Neural crest cell (in vitro differentiated cells): ENCODE measurements at regions not wholly inside any gene's neighbourhood (a gene's known extent, or its start where the extent isn't known, plus 50 kb on each side); places are given as distances from the start of the nearest gene placed in this dataset.

ENCODE experiments used
- DNase-seq: peaks from one replicate; pipeline ENCODE4 v3.0.0; 2021; ENCODE audit warnings: low read depth, mixed read lengths, low spot score
- H3K27ac Mint-ChIP-seq: one replicate; pipeline ENCODE4 v1.8.0; 2021; ENCODE audit warnings: mild to moderate bottlenecking, mixed read lengths; ENCODE audit not compliant: unreplicated experiment
- H3K27me3 Mint-ChIP-seq: 2 replicates; pipeline ENCODE4 v1.8.0; 2021; ENCODE audit warnings: low read depth, mild to moderate bottlenecking, mixed read lengths
- H3K36me3 Mint-ChIP-seq: 2 replicates; pipeline ENCODE4 v1.8.0; 2021; ENCODE audit warnings: low read depth, mild to moderate bottlenecking, mixed read lengths
- H3K4me1 Mint-ChIP-seq: 2 replicates; pipeline ENCODE4 v1.8.0; 2021; ENCODE audit warnings: mixed read lengths
- H3K4me3 Mint-ChIP-seq: one replicate; pipeline ENCODE4 v1.8.0; 2021; ENCODE audit warnings: mild to moderate bottlenecking, mixed read lengths
- H3K9me3 Mint-ChIP-seq: 2 replicates; pipeline ENCODE4 v1.8.0; 2021; ENCODE audit warnings: mixed read lengths
- TF ChIP-seq, protein P1 (sequence below): fragments of 200-600 bp; sonication (generic); conservative IDR thresholded peaks from 2 replicates; pipeline ENCODE4 v1.5.0; 2021; ENCODE audit warnings: antibody characterized with exemption, mild to moderate bottlenecking

GRCh38 chr16:82542714-82543113, 84.1 kb upstream of the CDH13 start:
- Mint-ChIP-seq H3K4me3 (no peak overlapping the region), H3K36me3 (no peaks in the 10 kb centered on the region), H3K9me3 (no peaks in the 10 kb centered on the region), H3K27me3 (peaks cover 28% of the 10 kb centered on the region), H3K4me1 (peaks cover 43% of the 10 kb centered on the region), H3K27ac (no peak overlapping the region)
- no peak for DNase-seq
- TF ChIP-seq, protein P1, sequence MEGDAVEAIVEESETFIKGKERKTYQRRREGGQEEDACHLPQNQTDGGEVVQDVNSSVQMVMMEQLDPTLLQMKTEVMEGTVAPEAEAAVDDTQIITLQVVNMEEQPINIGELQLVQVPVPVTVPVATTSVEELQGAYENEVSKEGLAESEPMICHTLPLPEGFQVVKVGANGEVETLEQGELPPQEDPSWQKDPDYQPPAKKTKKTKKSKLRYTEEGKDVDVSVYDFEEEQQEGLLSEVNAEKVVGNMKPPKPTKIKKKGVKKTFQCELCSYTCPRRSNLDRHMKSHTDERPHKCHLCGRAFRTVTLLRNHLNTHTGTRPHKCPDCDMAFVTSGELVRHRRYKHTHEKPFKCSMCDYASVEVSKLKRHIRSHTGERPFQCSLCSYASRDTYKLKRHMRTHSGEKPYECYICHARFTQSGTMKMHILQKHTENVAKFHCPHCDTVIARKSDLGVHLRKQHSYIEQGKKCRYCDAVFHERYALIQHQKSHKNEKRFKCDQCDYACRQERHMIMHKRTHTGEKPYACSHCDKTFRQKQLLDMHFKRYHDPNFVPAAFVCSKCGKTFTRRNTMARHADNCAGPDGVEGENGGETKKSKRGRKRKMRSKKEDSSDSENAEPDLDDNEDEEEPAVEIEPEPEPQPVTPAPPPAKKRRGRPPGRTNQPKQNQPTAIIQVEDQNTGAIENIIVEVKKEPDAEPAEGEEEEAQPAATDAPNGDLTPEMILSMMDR = no peak

DNA sequence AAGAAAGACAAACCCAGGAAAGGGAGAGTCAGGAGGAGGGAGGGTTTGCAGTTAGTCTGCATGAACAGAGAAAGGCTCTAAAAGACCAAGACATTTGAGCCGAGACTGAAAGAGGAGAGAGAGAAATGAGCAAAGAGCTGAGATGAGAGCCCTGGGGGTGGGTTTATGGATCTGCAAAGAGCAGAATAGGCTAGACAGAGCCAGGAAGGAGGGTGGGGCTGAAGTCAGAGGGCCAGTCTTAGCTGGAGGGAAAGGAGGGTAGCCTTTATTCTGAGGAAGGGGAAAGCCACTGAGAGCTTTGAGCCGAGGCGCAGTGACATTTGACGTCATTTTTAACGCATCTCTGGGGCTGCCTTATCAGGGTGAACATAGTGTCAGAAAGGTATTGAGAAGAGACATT, 85.7 kb upstream of the CDH13 start:
- H3K36me3 Mint-ChIP-seq = no peaks in the 10 kb centered on the region

GRCh38 chr16:82535764-82536163, 91.0 kb upstream of the CDH13 start:
- Mint-ChIP-seq H3K27ac (no peak overlapping the region), H3K36me3 (no peaks in the 10 kb centered on the region), H3K9me3 (peaks cover 2% of the 10 kb centered on the region), H3K27me3 (peaks cover 26% of the 10 kb centered on the region), H3K4me3 (no peak overlapping the region), H3K4me1 (peaks cover 5% of the 10 kb centered on the region)
- DNase-seq = no peak
- TF ChIP-seq, protein P1 = no peak

More for the DNA sequence above, 85.7 kb upstream of the CDH13 start:
- Mint-ChIP-seq H3K9me3 (no peaks in the 10 kb centered on the region), H3K27me3 (peaks cover 21% of the 10 kb centered on the region), H3K4me1 (peaks cover 43% of the 10 kb centered on the region), H3K27ac (no peak overlapping the region), H3K4me3 (no peak overlapping the region)
- DNase-seq = no peak
- TF ChIP-seq, protein P1 = no peak

- Mint-ChIP-seq H3K36me3 (no peaks in the 10 kb centered on the region), H3K27ac (no peak overlapping the region), H3K27me3 (peaks cover 24% of the 10 kb centered on the region), H3K4me1 (peaks cover 3% of the 10 kb centered on the region), H3K4me3 (no peak overlapping the region), H3K9me3 (peaks cover 2% of the 10 kb centered on the region)
- no peak for DNase-seq
- TF ChIP-seq, protein P1 = no peak
Measured at GRCh38 chr16:82535262-82535661, 91.5 kb upstream of the CDH13 start.

DNA sequence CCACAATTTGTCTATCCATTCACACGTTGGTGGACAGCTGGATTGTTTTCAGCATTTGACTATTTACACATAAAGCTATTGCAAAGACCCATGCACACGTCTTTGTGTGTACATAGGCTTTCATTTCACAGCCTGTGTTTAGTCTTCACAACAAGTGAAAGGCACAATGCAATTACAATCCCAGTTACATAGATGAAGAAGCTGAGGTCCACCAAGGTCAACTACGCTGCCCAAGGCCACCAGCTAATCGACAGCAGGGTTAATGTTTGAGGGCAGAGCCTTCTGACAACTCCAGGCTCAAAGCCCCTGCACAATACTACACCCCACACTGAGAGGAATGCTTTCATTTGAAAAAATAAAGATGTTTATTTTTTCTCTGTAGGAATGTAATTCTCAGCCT, 93.6 kb upstream of the CDH13 start:
- H3K27ac Mint-ChIP-seq = no peak overlapping the region
- DNase-seq = no peak
- TF ChIP-seq, protein P1 = no peak
- H3K4me3 Mint-ChIP-seq = no peak overlapping the region
- no peaks in the 10 kb centered on the region for H3K36me3 Mint-ChIP-seq
- H3K9me3 Mint-ChIP-seq = peaks cover 5% of the 10 kb centered on the region
- H3K4me1 Mint-ChIP-seq = peaks cover 3% of the 10 kb centered on the region
- peaks cover 22% of the 10 kb centered on the region for H3K27me3 Mint-ChIP-seq

DNA sequence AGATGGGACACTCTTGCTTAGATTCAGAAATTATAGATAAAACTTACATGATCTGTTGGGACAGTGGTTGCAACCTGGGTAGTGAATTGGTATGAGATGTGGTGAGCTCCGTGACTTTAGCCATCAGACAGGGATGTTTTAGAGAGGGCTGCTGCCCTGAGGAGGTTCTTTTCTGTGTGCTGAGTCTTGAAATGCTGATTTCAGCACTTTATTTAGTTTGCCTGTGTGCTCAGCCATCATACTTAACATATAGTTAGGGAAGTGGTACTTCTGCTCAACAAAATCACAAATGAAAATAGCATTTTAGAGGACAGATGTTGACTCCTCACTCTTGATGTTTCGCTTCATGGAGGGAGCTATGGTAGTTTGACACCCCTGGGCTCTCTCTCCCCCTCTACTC, 95.9 kb upstream of the CDH13 start:
- Mint-ChIP-seq H3K36me3 (no peaks in the 10 kb centered on the region), H3K27ac (no peak overlapping the region), H3K4me1 (peaks cover 3% of the 10 kb centered on the region), H3K4me3 (no peak overlapping the region), H3K27me3 (peaks cover 38% of the 10 kb centered on the region), H3K9me3 (peaks cover 5% of the 10 kb centered on the region)
- no peak for DNase-seq
- TF ChIP-seq, protein P1 = no peak
